ENCODE measurements at regions not wholly inside any gene's neighbourhood (a gene's known extent, or its start where the extent isn't known, plus 50 kb on each side); places are given as distances from the start of the nearest gene placed in this dataset.

DNA sequence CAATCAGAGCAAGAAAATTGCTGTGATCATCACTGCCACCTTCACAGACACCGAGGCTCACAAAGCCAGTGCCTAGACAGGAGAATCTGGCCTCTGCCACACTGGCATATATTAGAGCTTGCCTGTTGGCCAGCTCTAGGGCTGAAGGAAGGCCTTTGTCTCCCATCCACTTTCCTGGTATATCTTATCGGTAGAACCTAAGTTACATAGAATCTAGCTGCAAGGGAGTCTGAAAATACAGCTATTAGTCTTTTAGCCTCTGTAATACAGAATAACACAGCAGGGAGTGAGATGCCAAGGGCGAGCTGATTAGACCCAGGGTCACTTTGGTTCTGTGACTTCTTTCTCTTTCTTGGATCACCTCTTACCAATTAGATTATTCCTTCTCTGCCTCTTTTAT is 154.9 kb upstream of the KL start:
- Histone ChIP-seq H2AFZ (ENCODE audit: low read length) (no peak overlapping the region), H3K9me2 (replicated peaks; ENCODE audit: low read depth, low read length) (no peaks in the 10 kb centered on the region), H3K9ac (ENCODE audit: low read depth, low read length, poor library complexity, severe bottlenecking) (no peak overlapping the region), H4K20me1 (ENCODE audit: insufficient read depth, low read length, poor library complexity, severe bottlenecking) (no peaks in the 10 kb centered on the region), H3K79me2 (ENCODE audit: insufficient read depth, low read length) (no peaks in the 10 kb centered on the region), H3K4me3 (ENCODE audit: low read length, poor library complexity, severe bottlenecking) (no peak overlapping the region), H3K4me1 (ENCODE audit: insufficient read depth, low read length, poor library complexity, severe bottlenecking) (no peaks in the 10 kb centered on the region), H3K4me2 (ENCODE audit: low read depth, low read length, poor library complexity, severe bottlenecking) (no peak overlapping the region), H3F3A (ENCODE audit: low read depth) (no peaks in the 10 kb centered on the region), H3K36me3 (ENCODE audit: insufficient read depth, low read length) (no peaks in the 10 kb centered on the region), H3K9me3 (ENCODE audit: insufficient read depth, low read depth, low read length) (peaks cover 10% of the 10 kb centered on the region; the same call in 1 of the 2 replicates), H3K27me3 (ENCODE audit: insufficient read depth, low read length, poor library complexity, severe bottlenecking) (no peaks in the 10 kb centered on the region)
- no peak for TF ChIP-seq EZH2phosphoT487 (IDR thresholded peaks at IDR 0.05; ENCODE audit: borderline replicate concordance)
- TF ChIP-seq, protein P1, sequence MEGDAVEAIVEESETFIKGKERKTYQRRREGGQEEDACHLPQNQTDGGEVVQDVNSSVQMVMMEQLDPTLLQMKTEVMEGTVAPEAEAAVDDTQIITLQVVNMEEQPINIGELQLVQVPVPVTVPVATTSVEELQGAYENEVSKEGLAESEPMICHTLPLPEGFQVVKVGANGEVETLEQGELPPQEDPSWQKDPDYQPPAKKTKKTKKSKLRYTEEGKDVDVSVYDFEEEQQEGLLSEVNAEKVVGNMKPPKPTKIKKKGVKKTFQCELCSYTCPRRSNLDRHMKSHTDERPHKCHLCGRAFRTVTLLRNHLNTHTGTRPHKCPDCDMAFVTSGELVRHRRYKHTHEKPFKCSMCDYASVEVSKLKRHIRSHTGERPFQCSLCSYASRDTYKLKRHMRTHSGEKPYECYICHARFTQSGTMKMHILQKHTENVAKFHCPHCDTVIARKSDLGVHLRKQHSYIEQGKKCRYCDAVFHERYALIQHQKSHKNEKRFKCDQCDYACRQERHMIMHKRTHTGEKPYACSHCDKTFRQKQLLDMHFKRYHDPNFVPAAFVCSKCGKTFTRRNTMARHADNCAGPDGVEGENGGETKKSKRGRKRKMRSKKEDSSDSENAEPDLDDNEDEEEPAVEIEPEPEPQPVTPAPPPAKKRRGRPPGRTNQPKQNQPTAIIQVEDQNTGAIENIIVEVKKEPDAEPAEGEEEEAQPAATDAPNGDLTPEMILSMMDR (conservative IDR thresholded peaks at IDR 0.05; ENCODE audit: low read length) = no peak

DNA sequence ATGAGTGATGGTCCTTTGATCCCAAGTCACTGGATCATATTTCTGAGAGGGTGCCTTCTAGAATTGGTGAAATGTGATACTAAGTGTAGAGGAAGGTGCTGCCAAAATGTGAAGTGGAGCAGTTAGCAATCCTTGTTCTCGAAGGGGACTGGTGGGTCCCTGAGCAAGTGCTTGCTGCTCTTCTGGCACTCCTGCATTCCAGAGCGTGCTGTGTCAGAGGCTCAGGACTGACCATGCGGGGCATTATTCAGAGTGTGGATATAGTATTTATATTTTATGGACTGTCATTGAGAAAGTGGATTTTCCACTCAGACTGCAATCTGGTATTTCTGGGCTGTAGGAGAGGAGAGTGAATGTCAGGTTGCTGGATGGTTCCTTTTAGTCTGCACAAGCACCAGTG is 152.6 kb upstream of the KL start:
- Histone ChIP-seq H3K4me3 (ENCODE audit: low read length, poor library complexity, severe bottlenecking) (no peak overlapping the region), H3K4me1 (ENCODE audit: insufficient read depth, low read length, poor library complexity, severe bottlenecking) (no peaks in the 10 kb centered on the region), H3K9me3 (ENCODE audit: insufficient read depth, low read depth, low read length) (peaks cover 10% of the 10 kb centered on the region; the same call in 1 of the 2 replicates), H4K20me1 (ENCODE audit: insufficient read depth, low read length, poor library complexity, severe bottlenecking) (no peaks in the 10 kb centered on the region), H3K9ac (ENCODE audit: low read depth, low read length, poor library complexity, severe bottlenecking) (no peak overlapping the region), H3K4me2 (ENCODE audit: low read depth, low read length, poor library complexity, severe bottlenecking) (no peak overlapping the region), H3K27me3 (ENCODE audit: insufficient read depth, low read length, poor library complexity, severe bottlenecking) (no peaks in the 10 kb centered on the region), H3F3A (ENCODE audit: low read depth) (no peaks in the 10 kb centered on the region), H2AFZ (ENCODE audit: low read length) (no peak overlapping the region), H3K36me3 (ENCODE audit: insufficient read depth, low read length) (no peaks in the 10 kb centered on the region), H3K79me2 (ENCODE audit: insufficient read depth, low read length) (no peaks in the 10 kb centered on the region), H3K9me2 (replicated peaks; ENCODE audit: low read depth, low read length) (no peaks in the 10 kb centered on the region)
- TF ChIP-seq EZH2phosphoT487 (IDR thresholded peaks at IDR 0.05; ENCODE audit: borderline replicate concordance) = no peak
- TF ChIP-seq, protein P1 (conservative IDR thresholded peaks at IDR 0.05; ENCODE audit: low read length) = no peak

DNA sequence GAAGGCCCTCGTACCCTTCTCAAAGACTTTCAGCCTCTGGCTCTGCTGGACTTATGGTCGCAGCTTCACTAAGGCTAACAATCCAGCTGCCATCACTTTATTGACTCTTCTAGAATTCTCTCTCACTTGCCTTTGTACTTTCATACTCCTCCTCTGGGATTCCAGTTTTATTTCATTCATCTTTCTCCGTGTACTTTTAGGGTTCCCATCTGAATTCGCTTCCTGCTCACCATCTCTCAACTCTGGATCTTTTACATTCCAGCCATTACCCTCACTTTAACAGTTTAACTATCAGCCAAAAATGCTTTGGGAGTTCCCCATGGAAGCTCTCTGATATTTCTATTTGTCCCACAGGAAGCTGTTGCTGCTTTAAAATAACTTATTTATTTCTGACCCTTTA is 149.3 kb upstream of the KL start:
- TF ChIP-seq, protein P1 (conservative IDR thresholded peaks at IDR 0.05; ENCODE audit: low read length) = no peak
- TF ChIP-seq EZH2phosphoT487 (IDR thresholded peaks at IDR 0.05; ENCODE audit: borderline replicate concordance) = no peak
- H2AFZ ChIP-seq (ENCODE audit: low read length) = no peak overlapping the region
- no peak overlapping the region for H3K4me3 ChIP-seq (ENCODE audit: low read length, poor library complexity, severe bottlenecking)
- H3K27me3 ChIP-seq (ENCODE audit: insufficient read depth, low read length, poor library complexity, severe bottlenecking) = no peaks in the 10 kb centered on the region
- H3K9ac ChIP-seq (ENCODE audit: low read depth, low read length, poor library complexity, severe bottlenecking) = no peak overlapping the region
- no peaks in the 10 kb centered on the region for H3K4me1 ChIP-seq (ENCODE audit: insufficient read depth, low read length, poor library complexity, severe bottlenecking)
- H3K9me3 ChIP-seq (ENCODE audit: insufficient read depth, low read depth, low read length) = peaks cover 8% of the 10 kb centered on the region; the same call in 1 of the 2 replicates
- H3K79me2 ChIP-seq (ENCODE audit: insufficient read depth, low read length) = no peaks in the 10 kb centered on the region
- H4K20me1 ChIP-seq (ENCODE audit: insufficient read depth, low read length, poor library complexity, severe bottlenecking) = no peaks in the 10 kb centered on the region
- H3K4me2 ChIP-seq (ENCODE audit: low read depth, low read length, poor library complexity, severe bottlenecking) = no peak overlapping the region
- no peaks in the 10 kb centered on the region for H3F3A ChIP-seq (ENCODE audit: low read depth)
- H3K9me2 ChIP-seq (replicated peaks; ENCODE audit: low read depth, low read length) = no peaks in the 10 kb centered on the region
- no peaks in the 10 kb centered on the region for H3K36me3 ChIP-seq (ENCODE audit: insufficient read depth, low read length)
